ENCODE measurements at regions not wholly inside any gene's neighbourhood (a gene's known extent, or its start where the extent isn't known, plus 50 kb on each side); places are given as distances from the start of the nearest gene placed in this dataset.

DNA sequence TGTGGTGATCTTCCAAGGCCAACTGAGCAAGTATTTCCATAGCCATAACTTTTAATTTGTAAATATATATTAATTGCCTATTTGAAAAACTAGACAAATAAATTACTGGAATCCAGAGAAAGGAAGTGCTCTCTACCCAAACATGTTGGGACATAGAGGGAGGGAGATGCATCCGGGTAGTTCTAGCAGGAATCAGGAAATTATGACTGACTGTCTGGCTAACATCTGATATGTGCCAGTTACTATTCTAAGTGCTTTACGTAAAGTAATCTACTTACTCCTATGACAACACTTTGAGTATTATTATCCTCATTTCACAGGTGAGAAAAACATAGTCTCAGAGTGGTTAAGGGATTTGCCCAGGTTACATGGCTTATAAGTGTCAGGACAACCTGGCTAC is 147.7 kb upstream of the VASH1 start:
- no peaks in the 10 kb centered on the region for H3K36me3 Mint-ChIP-seq (ENCODE audit: insufficient read depth)
- H3K27ac Mint-ChIP-seq = no peak overlapping the region
- H3K4me3 Mint-ChIP-seq (ENCODE audit: low read depth) = no peak overlapping the region
- no peak for DNase-seq (ENCODE audit: low spot score, unreplicated experiment)
- peaks cover 7% of the 10 kb centered on the region for H3K9me3 Mint-ChIP-seq (ENCODE audit: low read depth)
- peaks cover 22% of the 10 kb centered on the region for H3K27me3 Mint-ChIP-seq
- H3K4me1 Mint-ChIP-seq (ENCODE audit: low read depth) = no peaks in the 10 kb centered on the region
- TF ChIP-seq, protein P1, sequence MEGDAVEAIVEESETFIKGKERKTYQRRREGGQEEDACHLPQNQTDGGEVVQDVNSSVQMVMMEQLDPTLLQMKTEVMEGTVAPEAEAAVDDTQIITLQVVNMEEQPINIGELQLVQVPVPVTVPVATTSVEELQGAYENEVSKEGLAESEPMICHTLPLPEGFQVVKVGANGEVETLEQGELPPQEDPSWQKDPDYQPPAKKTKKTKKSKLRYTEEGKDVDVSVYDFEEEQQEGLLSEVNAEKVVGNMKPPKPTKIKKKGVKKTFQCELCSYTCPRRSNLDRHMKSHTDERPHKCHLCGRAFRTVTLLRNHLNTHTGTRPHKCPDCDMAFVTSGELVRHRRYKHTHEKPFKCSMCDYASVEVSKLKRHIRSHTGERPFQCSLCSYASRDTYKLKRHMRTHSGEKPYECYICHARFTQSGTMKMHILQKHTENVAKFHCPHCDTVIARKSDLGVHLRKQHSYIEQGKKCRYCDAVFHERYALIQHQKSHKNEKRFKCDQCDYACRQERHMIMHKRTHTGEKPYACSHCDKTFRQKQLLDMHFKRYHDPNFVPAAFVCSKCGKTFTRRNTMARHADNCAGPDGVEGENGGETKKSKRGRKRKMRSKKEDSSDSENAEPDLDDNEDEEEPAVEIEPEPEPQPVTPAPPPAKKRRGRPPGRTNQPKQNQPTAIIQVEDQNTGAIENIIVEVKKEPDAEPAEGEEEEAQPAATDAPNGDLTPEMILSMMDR (IDR thresholded peaks at IDR 0.05; ENCODE audit: unreplicated experiment) = no peak

DNA sequence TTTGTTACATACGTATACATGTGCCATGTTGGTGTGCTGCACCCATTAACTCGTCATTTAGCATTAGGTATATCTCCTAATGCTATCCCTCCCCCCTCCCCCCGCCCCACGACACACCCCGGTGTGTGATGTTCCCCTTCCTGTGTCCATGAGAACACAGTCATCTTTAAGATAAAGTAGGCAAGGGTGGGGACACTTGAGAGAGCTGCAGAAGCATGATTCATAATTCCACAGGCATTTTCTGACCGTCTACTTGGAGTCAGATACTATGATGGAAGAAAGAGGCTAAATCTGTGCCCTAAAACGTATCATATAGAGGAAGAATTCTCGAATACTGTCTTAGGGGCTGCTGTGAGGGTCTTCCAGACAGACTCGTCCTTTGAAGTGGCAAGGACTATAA is 145.9 kb upstream of the VASH1 start:
- TF ChIP-seq, protein P1 (IDR thresholded peaks at IDR 0.05; ENCODE audit: unreplicated experiment) = no peak
- peaks cover 7% of the 10 kb centered on the region for H3K9me3 Mint-ChIP-seq (ENCODE audit: low read depth)
- no peaks in the 10 kb centered on the region for H3K36me3 Mint-ChIP-seq (ENCODE audit: insufficient read depth)
- H3K4me1 Mint-ChIP-seq (ENCODE audit: low read depth) = no peaks in the 10 kb centered on the region
- H3K27me3 Mint-ChIP-seq = peaks cover 22% of the 10 kb centered on the region
- no peak for DNase-seq (ENCODE audit: low spot score, unreplicated experiment)
- no peak overlapping the region for H3K27ac Mint-ChIP-seq
- no peak overlapping the region for H3K4me3 Mint-ChIP-seq (ENCODE audit: low read depth)

DNA sequence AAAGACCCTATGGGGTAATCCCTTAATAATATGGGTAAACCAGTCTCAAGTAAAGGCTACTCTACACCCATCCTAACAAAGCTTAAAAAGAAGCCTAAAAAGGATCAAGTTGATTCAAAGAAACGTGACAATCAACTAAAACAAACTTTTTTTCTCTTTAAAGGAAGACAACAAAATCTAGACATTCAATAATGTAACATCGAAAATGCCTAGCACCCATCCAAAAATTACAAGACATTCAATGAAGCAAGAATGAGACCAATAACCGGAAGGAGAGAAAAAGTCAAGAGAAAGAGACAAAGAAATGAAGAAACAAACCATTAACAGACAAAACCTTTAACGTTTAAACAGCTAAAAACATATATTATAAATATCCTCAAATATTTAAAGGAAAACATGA is 143.8 kb upstream of the VASH1 start:
- no peaks in the 10 kb centered on the region for H3K36me3 Mint-ChIP-seq (ENCODE audit: insufficient read depth)
- H3K27me3 Mint-ChIP-seq = peaks cover 10% of the 10 kb centered on the region

DNA sequence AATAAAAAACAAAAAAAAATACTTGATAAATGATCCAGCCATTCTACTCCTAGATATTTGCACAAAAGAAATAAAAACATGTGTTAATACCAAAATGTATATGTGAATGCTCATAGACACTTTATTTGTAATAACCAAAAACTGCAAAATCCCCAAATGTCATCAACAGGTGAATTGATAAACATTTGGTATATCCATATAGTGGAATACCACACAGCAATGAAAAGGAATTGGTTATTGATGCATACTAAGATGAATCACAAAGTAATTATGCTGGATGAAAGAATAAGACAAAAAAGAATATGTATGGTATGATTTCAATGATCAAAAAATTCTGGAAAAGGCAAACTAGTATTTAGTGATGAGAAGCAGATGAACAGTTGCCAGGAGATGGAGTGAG is 124.7 kb upstream of the VASH1 start:
- Mint-ChIP-seq H3K27me3 (peaks cover 9% of the 10 kb centered on the region), H3K9me3 (ENCODE audit: low read depth) (peaks cover 4% of the 10 kb centered on the region)

More for the DNA sequence above, 143.8 kb upstream of the VASH1 start:
- TF ChIP-seq, protein P1 (IDR thresholded peaks at IDR 0.05; ENCODE audit: unreplicated experiment) = no peak
- Mint-ChIP-seq H3K9me3 (ENCODE audit: low read depth) (peaks cover 7% of the 10 kb centered on the region), H3K4me1 (ENCODE audit: low read depth) (no peaks in the 10 kb centered on the region), H3K27ac (no peak overlapping the region), H3K4me3 (ENCODE audit: low read depth) (no peak overlapping the region)
- no peak for DNase-seq (ENCODE audit: low spot score, unreplicated experiment)

DNA sequence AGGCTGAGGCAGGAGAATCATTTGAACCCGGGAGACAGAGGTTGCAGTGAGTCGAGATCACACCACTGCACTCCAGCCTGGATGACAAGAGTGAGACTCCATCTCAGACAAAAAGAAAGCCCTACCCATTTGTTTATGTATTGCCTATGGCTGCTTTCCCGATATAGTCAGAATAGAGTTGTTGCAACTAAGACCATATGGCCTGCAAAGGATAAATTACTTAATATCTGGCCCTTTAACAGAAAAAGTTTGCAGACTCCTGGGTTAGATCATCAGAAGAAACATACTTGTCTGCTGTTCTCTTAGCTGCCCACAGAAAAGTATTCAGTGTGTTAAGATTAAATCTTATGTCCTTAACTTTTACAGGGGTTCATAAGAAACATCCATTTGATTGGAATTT is 122.4 kb upstream of the VASH1 start:
- H3K4me3 Mint-ChIP-seq (ENCODE audit: low read depth) = no peak overlapping the region
- H3K36me3 Mint-ChIP-seq (ENCODE audit: insufficient read depth) = no peaks in the 10 kb centered on the region
- H3K4me1 Mint-ChIP-seq (ENCODE audit: low read depth) = no peaks in the 10 kb centered on the region
- H3K27ac Mint-ChIP-seq = no peak overlapping the region
- DNase-seq (ENCODE audit: low spot score, unreplicated experiment) = no peak
- H3K27me3 Mint-ChIP-seq = peaks cover 16% of the 10 kb centered on the region
- H3K9me3 Mint-ChIP-seq (ENCODE audit: low read depth) = peaks cover 4% of the 10 kb centered on the region
- TF ChIP-seq, protein P1 (IDR thresholded peaks at IDR 0.05; ENCODE audit: unreplicated experiment) = no peak

More for the DNA sequence above, 124.7 kb upstream of the VASH1 start:
- H3K4me3 Mint-ChIP-seq (ENCODE audit: low read depth) = no peak overlapping the region
- H3K27ac Mint-ChIP-seq = no peak overlapping the region
- H3K36me3 Mint-ChIP-seq (ENCODE audit: insufficient read depth) = no peaks in the 10 kb centered on the region
- no peak for DNase-seq (ENCODE audit: low spot score, unreplicated experiment)
- TF ChIP-seq, protein P1 (IDR thresholded peaks at IDR 0.05; ENCODE audit: unreplicated experiment) = no peak
- H3K4me1 Mint-ChIP-seq (ENCODE audit: low read depth) = no peaks in the 10 kb centered on the region
